PC-9 (cell line): ENCODE measurements at regions not wholly inside any gene's neighbourhood (a gene's known extent, or its start where the extent isn't known, plus 50 kb on each side); places are given as distances from the start of the nearest gene placed in this dataset.

ENCODE experiments used
- CTCF ChIP-seq: fragments of 200-600 bp; sonication (generic); conservative IDR thresholded peaks from 2 replicates; pipeline ENCODE4 v1.6.1; 2017; ENCODE audit warnings: mixed run types, antibody characterized with exemption, mild to moderate bottlenecking, moderate library complexity
- EZH2 ChIP-seq: fragments of 200-600 bp; sonication (generic); IDR thresholded peaks from 2 replicates; pipeline ENCODE4 v1.8.0; 2017; ENCODE audit warnings: antibody characterized with exemption, low read depth

DNA sequence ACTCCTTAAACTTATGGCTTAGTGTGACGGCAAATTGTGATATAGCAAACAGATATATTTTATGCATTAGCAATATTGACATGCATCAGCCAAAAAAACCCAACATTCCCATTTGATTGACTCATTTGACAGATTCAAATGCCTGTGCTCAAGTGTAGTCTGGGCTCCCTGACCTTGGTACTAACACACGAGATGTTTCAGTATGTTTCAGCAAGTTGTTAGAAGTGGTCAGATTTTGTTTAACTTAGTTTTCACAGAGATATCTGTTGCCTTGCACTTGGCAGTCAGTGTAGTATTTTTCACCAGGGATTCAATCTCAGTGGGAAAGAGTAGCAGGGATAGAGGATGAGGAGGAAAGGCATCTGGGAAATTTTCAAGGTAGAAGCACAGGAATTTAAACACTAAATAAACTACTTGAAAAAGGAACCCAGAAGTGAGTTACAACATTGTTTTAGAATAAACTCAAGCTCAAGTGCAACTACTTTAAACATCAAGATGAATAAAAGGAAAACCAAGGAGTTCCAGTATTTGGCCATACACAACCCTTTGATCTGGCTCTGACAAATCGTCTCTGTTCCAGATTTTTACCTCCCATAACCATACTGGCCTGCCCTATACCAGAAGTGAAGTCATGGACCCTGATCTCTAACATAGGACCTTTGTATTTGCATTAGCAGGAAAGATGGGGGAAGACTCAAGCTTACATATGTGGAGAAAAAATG, 56.5 kb upstream of the BLID start:
- TF ChIP-seq CTCF (no peak), EZH2 (no peak)
